Sigmoid colon (tissue), 4 donors: ENCODE measurements at regions not wholly inside any gene's neighbourhood (a gene's known extent, or its start where the extent isn't known, plus 50 kb on each side); places are given as distances from the start of the nearest gene placed in this dataset.

Experiments used
- EP300 ChIP-seq, 4 donors: sonication (generic); formaldehyde crosslinking; IDR thresholded peaks; one replicate each; pipeline ENCODE4 v1.6.1; 2017; ENCODE audit warnings: antibody characterized with exemption in 4 of 4
- POLR2A ChIP-seq, 2 donors: fragments of 450-650 bp; IDR thresholded peaks; one replicate each; pipeline ENCODE4 v1.6.1; 2016; ENCODE audit warnings: antibody characterized with exemption in 2 of 2, mild to moderate bottlenecking in 2 of 2, moderate library complexity in 2 of 2
- TF ChIP-seq, protein P1 (sequence below), 4 experiments: fragments of 450-650 bp in 3 of 4; fragments of 200-600 bp in 1 of 4; IDR thresholded peaks; one replicate each; pipeline ENCODE4 v1.5.1; 2016 to 2019; ENCODE audit warnings: antibody characterized with exemption in 4 of 4, mild to moderate bottlenecking in 3 of 4, moderate library complexity in 2 of 4

DNA sequence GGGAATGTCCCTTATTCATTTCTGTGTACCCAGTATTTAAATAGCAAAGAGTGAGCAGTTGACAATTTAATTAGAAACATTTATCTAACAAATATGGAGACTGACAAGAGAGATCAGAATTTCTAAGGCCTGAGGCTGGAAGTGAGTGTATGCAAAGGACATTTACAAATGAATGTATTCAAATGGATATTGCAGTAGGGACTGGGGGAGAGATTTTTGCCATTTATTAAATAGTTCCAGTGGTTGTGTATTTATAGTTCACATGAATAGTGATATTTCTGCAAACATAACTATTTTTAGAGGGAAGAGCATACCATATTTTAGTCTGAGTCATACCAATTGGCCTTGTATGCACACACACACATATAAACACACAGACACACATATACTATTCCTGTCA lies 592.4 kb downstream of the GLUD2 start:
- TF ChIP-seq, protein P1, sequence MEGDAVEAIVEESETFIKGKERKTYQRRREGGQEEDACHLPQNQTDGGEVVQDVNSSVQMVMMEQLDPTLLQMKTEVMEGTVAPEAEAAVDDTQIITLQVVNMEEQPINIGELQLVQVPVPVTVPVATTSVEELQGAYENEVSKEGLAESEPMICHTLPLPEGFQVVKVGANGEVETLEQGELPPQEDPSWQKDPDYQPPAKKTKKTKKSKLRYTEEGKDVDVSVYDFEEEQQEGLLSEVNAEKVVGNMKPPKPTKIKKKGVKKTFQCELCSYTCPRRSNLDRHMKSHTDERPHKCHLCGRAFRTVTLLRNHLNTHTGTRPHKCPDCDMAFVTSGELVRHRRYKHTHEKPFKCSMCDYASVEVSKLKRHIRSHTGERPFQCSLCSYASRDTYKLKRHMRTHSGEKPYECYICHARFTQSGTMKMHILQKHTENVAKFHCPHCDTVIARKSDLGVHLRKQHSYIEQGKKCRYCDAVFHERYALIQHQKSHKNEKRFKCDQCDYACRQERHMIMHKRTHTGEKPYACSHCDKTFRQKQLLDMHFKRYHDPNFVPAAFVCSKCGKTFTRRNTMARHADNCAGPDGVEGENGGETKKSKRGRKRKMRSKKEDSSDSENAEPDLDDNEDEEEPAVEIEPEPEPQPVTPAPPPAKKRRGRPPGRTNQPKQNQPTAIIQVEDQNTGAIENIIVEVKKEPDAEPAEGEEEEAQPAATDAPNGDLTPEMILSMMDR (IDR thresholded peaks at IDR 0.05): no peak
- TF ChIP-seq POLR2A (IDR thresholded peaks at IDR 0.05) (no peak), EP300 (IDR thresholded peaks at IDR 0.05) (no peak)
